CD4-positive, alpha-beta T cell treated with Interleukin-6 for 4 hours (primary cell): ENCODE measurements at regions not wholly inside any gene's neighbourhood (a gene's known extent, or its start where the extent isn't known, plus 50 kb on each side); places are given as distances from the start of the nearest gene placed in this dataset.
"Not testable (repeated sequence)": the region's sequence is repeated elsewhere in the genome, so short reads cannot be mapped to it uniquely, and the experiment has no call there.

ENCODE experiments used
- DNase-seq: peaks from one replicate; pipeline ENCODE4 v3.0.0-alpha.2; 2020; ENCODE audit warnings: mixed read lengths

DNA sequence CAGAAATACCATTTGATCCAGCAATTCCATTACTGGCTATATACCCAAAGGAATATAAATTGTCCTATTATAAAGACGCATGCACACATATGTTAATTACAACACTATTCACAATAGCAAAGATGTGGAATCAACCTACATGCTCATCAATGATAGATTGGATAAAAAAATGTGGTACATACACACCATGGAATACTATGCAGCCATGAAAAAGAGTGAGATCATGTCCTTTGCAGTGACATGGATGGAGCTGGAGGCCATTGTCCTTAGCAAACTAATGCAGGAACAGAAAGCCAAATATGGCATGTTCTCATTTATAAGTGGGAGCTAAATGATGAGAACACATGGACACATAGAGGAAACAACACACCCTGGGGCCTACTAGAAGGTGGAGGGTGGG is 78.3 kb upstream of the EED start:
- DNase-seq = not testable (repeated sequence)

DNA sequence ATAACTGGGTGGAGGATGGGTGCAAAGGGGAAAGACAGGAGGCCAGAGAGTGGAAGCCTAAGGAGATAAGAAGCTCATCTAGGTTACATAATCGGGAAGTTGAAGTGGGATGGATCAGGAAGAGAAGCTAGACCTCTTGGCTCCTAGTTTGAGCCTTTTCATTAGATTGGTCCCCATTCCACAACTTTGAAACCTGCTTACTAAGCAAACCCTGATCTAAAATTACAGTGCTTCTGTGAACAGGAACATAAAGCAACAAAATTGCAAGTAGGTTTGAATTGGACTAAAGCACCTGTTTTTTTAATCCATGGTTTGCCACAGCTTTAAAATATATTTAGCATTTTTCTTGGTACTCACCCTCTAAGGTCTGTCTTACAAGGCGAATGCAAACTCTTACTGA is 80.4 kb upstream of the EED start:
- DNase-seq = no peak

DNA sequence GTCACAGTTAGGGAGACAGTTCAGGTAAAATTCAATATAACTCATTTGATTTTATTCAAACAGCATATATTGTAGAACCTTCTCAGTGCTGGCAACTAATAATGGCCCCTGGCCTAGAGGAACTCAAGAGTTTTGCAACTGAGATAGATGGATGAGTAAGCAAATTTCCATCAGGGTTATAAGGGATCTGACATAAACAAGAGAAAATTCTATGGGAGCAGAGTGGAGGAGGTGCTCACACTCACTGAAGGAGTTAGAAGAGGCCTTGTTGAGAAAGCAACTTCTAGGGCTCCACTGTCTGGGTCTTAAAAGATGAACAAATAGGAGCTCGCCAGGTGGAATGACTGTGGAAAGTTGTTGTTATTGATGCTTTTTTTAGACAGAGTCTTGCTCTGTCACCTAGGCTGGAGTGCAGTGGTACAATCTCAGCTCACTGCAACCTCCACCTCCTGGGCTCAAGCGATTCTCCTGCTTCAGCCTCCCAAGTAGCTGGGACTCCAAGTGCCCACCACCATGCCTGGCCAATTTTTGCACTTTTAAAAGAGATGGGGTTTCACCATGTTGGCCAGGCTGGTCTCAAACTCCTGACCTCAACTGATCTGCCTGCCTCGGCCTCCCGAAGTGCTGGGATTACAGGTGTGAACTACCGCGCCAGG is 81.2 kb upstream of the EED start:
- not testable (repeated sequence) for DNase-seq

DNA sequence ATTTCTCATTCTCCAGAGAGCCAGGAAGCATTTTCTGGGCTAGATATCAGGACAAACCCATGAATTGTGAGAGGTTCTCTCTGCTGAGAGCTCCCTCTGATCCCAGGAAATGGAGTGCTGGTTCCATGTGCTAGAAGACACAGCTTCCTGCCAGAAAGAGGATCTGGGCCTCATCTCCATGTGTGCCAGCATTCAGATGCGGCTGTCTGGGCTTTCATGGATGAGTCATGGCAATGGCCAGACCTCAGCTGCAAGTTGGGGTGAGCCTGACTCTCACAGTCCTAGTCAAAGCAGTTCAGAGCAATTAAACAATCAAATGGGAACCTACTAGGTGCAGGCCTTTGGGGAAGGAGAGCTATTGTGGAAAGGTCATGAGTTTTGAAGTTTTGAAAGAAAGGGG is 82.3 kb upstream of the EED start:
- DNase-seq = no peak

DNA sequence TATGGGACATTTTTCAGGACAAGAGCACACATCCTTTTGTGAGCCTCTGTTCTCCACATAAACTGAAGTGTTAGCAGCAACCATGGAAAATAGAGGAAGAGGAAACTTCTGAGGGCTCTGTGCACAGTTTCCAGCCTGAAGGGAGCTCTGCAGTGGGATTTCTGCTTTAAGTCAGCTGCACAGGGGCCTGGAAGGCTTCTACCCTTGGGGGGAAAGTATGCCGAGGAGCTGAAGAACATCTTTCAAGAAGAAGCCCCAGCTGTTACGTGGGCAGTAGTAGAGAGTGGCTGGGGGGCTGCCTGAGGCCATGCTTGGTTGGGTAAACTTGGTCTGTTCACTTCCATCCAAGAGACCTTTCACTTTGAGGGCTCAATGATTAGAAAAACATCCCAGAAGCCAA is 82.7 kb upstream of the EED start:
- DNase-seq = no peak

DNA sequence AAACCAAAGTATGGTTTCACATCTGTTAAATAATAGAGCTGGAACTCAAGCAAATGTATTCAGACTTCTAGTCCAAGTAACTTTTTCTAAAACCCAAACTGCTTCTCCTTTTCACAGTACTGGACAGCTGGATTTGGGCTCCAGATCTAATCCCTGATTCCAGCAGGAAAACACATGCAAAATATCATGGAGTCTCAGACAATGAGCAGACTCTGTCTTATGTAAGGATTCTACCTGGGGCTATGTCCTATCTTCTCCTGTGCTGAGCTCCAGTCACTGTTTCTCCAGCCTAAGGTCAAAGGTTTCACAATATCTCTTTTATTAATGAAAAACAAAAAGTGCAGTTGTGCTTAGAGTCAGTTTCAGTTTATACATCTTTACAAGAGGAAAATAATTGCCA is 83.2 kb upstream of the EED start:
- no peak for DNase-seq

DNA sequence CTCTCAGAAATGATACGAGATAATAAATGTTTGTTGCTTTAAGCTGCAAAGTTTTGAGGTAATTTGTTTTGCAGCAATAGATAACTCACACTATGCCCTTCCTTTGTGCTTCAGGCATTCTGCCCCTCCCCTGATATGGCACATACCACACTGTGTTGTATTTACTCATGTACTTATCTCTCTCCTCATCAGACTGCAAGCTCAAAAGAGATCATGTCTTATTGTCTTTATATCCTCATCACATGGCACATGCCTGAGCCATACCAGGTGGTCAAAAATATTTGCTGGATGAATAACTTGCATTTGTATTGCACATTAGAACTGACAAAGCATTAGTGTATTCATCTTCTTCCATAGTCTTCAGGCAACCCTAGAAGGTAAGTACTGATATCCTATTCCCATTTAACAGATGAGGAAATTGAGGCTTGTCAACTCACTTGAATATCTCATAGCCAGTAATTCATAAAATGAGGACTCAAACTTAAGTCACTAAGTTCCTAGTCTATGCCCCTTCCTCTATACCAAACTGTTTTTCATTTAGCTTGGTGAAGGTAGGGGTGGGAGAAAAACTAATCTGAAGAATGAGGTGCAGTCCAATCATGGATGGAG is 83.9 kb upstream of the EED start:
- no peak for DNase-seq

DNA sequence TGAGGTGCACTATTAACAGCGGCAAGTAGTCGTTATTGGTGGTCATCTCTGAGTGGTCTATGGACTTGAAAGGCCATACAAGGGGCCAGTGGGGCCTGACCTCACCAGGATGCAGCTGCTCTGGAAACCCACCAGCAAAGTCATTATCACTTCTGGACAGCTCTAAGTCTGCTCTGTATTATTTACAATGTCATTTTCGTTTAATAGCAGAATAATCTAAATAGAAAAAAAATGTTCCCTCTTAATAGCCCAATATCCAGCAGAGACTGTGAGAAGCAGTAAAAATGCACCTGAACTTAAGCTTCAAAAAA is 85.0 kb upstream of the EED start:
- DNase-seq = no peak

DNA sequence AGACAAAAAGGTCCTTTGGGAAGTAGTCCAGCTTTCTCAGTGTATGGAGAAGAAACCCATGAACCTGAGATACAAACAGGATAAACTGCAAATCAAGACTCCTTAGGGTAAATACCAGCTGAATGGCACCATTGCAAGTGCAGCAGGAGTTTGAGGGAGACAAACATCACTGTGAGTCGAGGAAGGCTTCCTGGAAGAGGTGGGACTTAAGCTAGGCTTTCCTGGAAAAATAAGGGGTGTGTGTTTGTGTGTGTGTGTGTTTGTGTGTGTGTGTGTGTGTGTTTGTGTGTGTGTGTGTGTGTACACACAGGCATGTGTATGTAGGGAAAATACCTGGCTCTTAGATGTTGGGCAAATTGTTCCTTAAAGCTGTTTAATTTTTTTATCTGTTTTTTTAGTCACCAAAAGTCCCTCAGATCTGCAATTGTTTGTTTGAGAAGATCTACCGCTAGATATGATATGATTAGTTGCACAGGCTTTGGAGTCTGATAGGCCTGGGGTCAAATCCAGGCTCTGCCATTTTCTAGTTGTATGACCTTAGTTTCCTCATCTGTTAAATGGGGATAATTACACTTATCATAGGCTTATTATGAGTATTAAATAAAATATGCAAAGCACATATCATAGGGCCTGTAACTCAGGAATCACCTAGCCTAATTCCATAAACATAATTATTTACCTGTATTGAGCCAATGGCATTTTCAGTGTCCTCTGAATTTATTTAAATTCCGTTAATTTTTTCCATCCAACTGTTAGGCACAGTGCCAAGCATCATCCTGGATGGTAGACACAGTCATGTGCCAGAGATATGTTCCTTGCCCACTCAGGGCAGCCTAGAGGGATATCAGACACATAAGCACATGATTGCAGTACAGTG is 85.6 kb upstream of the EED start:
- no peak for DNase-seq

DNA sequence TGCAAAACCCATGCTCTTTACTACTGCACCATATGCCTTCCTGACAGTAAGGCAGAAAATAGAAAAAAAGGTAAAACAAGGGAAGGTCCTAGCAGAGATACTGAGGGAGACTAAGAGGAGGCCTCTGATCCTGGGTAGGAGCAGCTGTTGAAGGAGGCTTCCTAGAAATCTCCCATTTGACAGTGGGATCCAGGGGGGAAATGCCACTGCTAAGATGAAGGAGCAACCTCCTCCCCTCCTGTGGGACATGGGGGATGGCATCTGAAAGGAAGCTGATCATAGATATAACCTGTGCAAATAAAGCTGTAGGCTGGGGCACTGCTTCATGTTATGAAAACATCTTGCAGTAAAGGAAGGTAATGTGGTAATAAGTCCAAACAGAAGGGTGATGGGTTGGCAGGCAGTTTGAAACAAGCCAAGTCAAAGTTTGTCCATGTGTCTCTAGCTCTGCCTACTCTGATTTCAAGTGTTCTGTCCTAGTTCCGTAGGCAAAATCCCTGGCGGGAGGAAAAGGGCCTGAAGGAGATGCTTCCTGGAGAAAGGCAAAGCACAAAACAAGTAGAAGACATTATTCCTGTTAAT is 86.7 kb upstream of the EED start:
- no peak for DNase-seq

DNA sequence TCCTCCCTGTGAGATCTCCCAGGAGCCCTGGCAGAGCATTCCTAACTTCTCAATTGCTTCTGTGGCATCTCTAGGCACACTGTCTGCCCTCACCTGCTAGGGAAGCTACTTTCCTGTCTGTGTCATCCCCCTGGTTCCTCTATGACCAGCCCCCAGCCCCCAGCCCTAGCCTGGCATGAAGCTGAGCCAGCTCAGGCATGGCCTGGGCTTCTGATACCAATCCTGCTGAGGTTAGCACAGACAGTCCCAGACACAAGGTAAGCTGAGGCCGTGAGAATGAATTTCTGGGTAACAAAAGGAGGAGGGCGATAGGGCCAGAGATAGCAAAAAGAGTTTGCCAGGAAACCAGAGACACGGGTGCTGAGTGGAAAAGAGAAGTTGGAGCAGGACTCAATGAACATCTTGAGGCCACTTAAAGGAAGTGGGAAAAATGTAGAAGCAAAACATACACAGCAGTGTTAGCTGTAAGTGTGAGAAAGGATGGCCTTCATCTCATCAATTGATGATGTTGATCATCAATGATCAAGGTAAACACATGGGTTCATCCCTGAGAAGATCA is 87.6 kb upstream of the PICALM start:
- DNase-seq = no peak

DNA sequence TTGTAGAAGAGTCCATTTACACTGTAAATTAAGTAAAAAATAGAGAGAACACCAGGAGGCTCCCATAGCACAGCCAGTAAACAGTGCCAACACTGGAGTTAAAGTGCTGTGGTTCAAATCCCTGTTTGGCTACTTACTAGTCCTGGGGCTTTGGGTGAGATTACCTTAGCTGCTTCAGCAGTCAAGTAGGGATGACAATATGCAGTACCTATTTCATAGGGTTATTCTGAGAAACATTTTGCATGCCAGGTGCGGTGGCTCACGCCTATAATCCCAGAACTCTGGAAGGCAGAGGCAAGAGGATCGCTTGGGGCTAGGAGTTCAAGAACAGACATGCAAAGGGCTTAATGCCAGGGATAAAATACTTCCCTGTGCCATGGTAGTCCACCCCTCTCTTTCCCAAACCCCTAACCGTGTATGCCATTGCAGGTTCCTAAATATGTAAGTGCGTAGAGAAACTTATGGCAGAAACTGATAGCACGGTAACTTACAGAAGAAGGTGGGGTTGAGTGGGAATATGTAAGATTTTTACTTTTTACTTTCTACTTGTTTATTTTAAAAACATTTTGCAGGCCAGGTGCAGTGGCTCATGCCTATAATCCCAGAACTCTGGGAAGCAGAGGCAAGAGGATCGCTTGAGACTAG is 86.4 kb upstream of the PICALM start:
- DNase-seq = no peak

DNA sequence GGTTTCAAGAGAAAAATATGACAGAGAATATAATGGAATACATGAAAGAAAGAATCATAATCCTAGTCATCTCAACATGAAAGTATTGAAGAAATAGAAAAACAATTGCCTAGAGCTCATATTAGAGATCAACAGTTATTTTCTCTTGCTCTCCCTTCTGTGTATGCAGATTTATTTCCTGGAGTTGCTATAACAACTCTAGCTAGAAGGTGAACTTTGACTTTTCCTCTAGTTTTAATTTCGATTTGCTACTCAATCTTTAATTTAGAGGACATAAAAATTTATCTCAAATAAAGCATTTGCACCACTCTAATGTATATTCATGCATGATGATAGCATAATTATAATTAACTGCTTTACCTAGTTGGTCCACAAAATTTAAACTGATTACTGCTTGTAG is 84.6 kb upstream of the PICALM start:
- no peak for DNase-seq

DNA sequence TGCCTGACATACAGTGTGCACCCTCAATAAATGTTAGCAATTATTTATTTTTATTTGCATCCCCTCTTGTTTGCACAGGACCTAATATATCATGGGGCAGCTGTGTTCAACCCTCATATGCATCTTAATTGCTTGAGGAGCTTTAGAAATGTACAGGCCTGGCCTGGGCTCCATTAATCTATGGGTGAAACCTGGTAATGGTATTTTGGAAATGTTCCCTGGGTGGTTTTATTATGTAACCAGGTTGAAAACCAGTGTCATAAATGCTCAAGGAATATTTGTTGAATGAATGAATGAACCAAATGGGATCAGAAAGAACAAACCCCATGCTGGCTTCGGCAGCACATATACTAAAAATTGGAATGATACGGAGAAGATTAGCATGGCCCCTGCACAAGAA is 84.0 kb upstream of the PICALM start:
- no peak for DNase-seq

DNA sequence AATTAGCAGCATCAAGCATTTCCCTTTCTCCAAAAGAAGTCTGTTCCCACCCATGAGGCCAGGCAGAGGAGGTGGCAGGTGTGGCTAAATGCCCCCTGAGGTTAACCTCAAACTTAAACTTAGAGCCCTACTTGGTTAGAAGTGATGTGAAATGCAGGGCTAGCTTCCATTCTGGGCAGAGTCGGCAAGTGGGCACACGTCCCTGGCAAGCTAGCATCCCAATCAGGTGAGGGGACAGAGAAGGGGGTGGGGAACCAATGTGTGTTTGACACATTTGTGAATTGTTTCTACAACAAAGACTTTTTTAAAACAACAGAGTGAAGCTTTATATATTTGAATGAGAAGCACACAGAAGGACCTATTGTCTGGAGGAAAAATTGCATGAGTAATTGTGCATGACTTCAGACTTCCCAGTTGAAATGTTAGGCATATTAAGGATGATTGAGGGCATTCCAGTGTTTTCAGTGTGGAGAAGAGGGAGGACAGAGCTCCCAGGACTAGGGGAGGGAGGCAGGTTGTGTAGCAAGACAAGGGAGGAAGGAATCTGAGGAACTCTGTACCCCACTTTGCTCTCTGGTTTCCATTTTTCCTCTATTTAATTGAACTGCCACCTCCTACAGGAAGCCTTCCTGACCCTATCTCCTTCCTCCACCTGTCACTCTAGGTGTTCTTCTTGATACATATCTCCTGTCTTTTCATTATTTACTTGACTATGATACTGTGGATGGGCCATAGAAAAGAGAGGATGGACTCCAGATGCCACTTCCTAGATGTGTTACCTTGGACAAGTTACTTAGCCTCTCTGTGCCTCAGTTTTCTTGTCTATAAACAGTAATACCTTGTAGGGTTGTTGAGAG is 83.3 kb upstream of the PICALM start:
- no peak for DNase-seq

DNA sequence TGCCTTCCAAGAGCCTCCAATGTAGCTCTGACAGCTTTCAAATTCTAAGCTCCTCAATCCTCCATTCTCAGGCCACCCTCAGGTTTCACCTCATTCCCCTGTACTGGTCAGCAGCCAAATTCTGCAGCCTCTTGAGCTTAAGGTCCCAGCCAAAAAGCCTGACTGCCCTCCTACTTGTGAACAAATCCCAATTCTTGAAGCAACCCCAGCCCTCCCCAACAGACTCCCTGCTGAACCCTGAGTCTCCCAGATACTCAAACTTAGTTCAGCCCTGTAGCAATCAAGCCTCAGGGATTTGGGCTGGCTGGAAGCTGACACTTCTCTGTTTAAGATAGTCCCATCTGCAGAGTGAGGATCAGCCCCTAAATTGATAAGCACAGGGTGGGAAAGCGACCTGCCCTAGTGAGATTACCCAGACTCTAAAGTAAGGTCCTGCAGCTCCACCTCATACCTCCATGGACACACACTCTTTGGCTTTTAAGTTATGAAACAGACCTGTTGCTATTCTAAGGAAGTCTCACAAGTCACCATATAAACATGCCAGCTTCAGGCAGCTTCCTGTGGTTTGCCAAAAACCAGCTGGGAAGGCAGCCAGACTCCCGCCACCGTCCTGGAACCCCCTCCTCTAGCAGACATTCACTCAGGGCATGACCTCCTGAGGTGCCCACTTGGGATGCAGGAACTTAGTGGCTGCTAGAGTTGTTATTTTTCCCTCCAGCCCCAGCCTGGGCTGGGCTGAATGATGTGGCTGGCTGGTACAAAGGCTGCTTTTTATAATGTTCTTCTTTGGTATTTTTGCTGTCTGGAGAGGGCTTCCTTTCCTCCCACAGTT is 82.5 kb upstream of the PICALM start:
- DNase-seq = peak; percentile 3

DNA sequence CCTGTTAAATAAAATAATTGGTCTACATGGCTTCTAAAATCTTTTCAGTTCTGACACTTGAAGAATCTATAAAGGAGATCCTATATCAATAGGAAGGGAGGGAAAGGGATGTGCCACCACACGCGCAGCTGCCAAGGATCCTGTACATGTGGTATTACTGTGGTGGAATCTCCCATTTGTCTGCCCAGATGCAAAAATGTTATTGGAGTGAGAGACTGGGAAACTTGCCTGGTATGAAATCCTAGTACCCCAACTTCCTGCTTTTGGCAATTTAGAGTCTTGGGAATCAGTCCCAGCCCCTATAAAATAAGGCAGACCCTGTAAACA is 81.9 kb upstream of the PICALM start:
- DNase-seq = no peak

DNA sequence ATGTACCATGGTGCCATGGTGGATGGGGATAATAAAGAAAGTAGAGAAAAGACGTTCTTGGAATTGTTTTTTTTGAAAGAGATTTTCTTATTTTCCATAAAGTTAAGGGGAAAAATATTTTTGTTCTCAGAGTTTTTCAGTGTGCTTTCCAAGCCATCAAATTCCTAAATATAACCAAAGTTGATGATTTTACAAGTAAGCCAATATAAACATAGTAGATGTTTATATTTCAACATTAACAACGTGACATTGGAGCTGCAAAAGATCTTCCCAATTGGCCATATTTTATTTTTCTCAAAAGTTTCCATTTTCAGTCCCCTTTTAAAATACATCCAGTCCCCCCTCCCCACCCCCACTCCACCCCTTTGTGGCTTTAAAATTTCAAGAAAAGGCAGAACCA is 80.9 kb upstream of the PICALM start:
- no peak for DNase-seq

DNA sequence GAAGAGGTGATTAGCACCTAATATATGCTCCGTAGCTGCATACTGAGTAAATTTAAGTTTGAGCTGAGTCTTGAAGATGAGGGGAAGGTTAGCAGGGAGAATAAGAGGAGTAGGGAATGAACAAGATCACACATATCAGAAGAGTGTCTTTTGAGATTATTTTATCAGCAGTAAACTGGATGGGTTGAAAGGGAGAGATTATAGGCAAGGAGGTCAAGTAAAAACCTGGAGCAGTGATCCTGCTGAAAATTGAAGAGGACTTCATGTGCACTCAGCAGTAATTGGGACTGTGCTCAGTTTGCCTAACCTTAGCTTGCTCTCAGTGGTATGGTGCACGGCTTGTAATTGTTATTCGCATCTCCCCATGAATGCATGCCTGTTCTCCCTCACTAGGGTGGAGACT is 79.5 kb upstream of the PICALM start:
- DNase-seq = no peak

DNA sequence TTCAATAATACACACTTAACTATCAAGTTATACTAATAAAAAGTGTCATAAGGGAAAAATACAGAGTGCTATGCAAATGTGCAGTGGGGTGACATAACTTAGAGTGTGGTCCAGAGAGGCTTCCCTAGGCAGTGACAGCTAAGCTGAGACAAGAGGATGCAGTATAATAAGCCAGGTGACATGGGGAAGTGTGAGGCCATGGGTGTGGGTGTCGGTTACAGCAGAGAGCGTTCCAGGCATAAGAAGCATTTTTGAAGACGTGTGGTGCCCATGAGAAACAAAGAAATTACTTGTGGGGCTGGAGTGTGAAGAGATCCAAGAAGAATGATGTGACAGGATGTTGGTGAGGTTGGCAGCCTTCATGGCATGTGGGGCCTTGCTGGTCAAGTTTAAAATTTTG is 78.1 kb upstream of the PICALM start:
- DNase-seq = no peak

DNA sequence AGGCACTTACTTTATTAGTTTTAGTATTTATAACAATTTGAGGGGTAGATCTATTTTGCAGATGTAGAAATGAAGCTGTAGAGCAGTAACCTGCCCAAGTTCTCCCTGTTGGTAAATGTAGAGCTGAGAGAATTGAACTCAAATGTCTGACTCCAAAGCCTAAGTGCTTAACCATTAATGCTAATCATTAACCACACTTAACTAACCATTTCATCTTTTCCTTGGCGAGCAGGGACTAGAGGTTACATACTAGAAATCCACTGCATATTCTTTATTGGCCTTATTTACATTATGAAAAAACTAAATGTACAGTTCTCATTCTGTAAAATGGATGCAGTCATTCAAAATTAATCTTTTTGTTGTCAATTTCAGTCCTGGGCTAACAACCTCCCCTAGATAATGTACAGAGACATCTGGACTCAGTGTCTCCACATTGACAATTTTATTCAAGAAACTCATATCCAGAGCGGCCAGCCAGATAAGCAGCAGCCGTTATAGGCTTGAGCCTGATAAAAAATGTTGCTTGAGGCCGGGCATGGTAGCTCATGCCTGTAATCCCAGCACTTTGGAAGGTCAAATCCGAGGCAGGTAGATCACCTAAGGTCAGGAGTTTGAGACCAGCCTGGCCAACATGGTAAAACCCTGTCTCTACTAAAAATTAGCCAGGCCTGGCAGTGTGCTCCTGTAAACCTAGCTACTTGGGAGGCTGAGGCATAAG is 76.7 kb upstream of the PICALM start:
- no peak for DNase-seq
